ENCODE measurements at regions not wholly inside any gene's neighbourhood (a gene's known extent, or its start where the extent isn't known, plus 50 kb on each side); places are given as distances from the start of the nearest gene placed in this dataset.

GRCh38 chr2:160581035-160581434 is 87.4 kb upstream of the RBMS1 start:
- no peaks in the 10 kb centered on the region for H3K36me3 Mint-ChIP-seq
- intact Hi-C loops (cut with micrococcal nuclease), result no loop called here
- peaks cover 20% of the 10 kb centered on the region for H3K4me1 Mint-ChIP-seq

GRCh38 chr2:160581448-160581847 is 87.8 kb upstream of the RBMS1 start:
- H3K27ac Mint-ChIP-seq, result no peak overlapping the region
- peaks cover 21% of the 10 kb centered on the region for H3K4me1 Mint-ChIP-seq
- WGBS (ENCODE audit: insufficient coverage), result 100% methylated on average over 4 of the region's 5 CpGs
- no peak overlapping the region for H3K4me3 Mint-ChIP-seq
- Histone ChIP-seq H3K9me3 (replicated peaks in 1 of 2; ENCODE audit: control insufficient read depth in 1 of 2, insufficient read depth in 1 of 2, low read length in 2 of 2) (no peaks in the 10 kb centered on the region), H3K36me3 (replicated peaks in 1 of 2; ENCODE audit: control insufficient read depth in 1 of 2, insufficient read depth in 2 of 2, low read length in 2 of 2) (no peaks in the 10 kb centered on the region), H3K9ac (ENCODE audit: insufficient read depth, low read length, poor library complexity, severe bottlenecking) (no peak overlapping the region), H3K4me1 (ENCODE audit: control insufficient read depth in 1 of 2, insufficient read depth in 2 of 2, low read length in 2 of 2) (peaks cover 6 to 16% of the 10 kb centered on the region in 2 donors), H4K20me1 (ENCODE audit: insufficient read depth, low read length) (no peaks in the 10 kb centered on the region), H3K4me2 (replicated peaks; ENCODE audit: extremely low read depth, low read length, poor library complexity, severe bottlenecking) (no peak overlapping the region), H2AFZ (ENCODE audit: insufficient read depth, low read depth, low read length, poor library complexity, severe bottlenecking) (no peak overlapping the region), H3K4me3 (replicated peaks in 1 of 3; ENCODE audit: low read depth in 2 of 3, low read length in 3 of 3) (no peak overlapping the region), H3K27ac (ENCODE audit: low read depth in 1 of 2, low read length in 2 of 2) (no peak overlapping the region), H3K79me2 (ENCODE audit: insufficient read depth, low read length) (no peaks in the 10 kb centered on the region), H3K27me3 (ENCODE audit: control insufficient read depth in 2 of 2, insufficient read depth in 2 of 2, low read length in 2 of 2) (no peaks in the 10 kb centered on the region)
- DNase-seq, result no peak
- TF ChIP-seq CTCF (IDR thresholded peaks at IDR 0.05), result no peak
- intact Hi-C loops (cut with micrococcal nuclease), result no loop called here
- H3K9me3 Mint-ChIP-seq, result peaks cover 0 to 8% (median 2%) of the 10 kb centered on the region in 7 donors
- H3K27me3 Mint-ChIP-seq (ENCODE audit: low read depth in 3 of 3), result no peaks in the 10 kb centered on the region
- H3K36me3 Mint-ChIP-seq, result no peaks in the 10 kb centered on the region

More at GRCh38 chr2:160581035-160581434, 87.4 kb upstream of the RBMS1 start:
- no peak for TF ChIP-seq CTCF (IDR thresholded peaks at IDR 0.05)
- no peaks in the 10 kb centered on the region for H4K20me1 ChIP-seq (ENCODE audit: insufficient read depth, low read length)
- H3K4me1 ChIP-seq (ENCODE audit: control insufficient read depth in 1 of 2, insufficient read depth in 2 of 2, low read length in 2 of 2), result peaks cover 7 to 16% of the 10 kb centered on the region in 2 donors
- no peak for DNase-seq
- no peaks in the 10 kb centered on the region for H3K9me3 ChIP-seq (replicated peaks in 1 of 2; ENCODE audit: control insufficient read depth in 1 of 2, insufficient read depth in 1 of 2, low read length in 2 of 2)
- Mint-ChIP-seq H3K9me3 (peaks cover 0 to 7% (median 2%) of the 10 kb centered on the region in 7 donors), H3K27ac (no peak overlapping the region), H3K27me3 (ENCODE audit: low read depth in 3 of 3) (no peaks in the 10 kb centered on the region), H3K4me3 (no peak overlapping the region)
- no peak overlapping the region for H3K4me2 ChIP-seq (replicated peaks; ENCODE audit: extremely low read depth, low read length, poor library complexity, severe bottlenecking)
- WGBS (ENCODE audit: insufficient coverage), result no CpG with 5 or more reads among the region's 3 CpGs
- H3K79me2 ChIP-seq (ENCODE audit: insufficient read depth, low read length), result no peaks in the 10 kb centered on the region
- no peak overlapping the region for H3K9ac ChIP-seq (ENCODE audit: insufficient read depth, low read length, poor library complexity, severe bottlenecking)
- no peak overlapping the region for H3K27ac ChIP-seq (ENCODE audit: low read depth in 1 of 2, low read length in 2 of 2)
- H3K36me3 ChIP-seq (replicated peaks in 1 of 2; ENCODE audit: control insufficient read depth in 1 of 2, insufficient read depth in 2 of 2, low read length in 2 of 2), result no peaks in the 10 kb centered on the region
- no peak overlapping the region for H3K4me3 ChIP-seq (replicated peaks in 1 of 3; ENCODE audit: low read depth in 2 of 3, low read length in 3 of 3)
- H2AFZ ChIP-seq (ENCODE audit: insufficient read depth, low read depth, low read length, poor library complexity, severe bottlenecking), result no peak overlapping the region
- H3K27me3 ChIP-seq (ENCODE audit: control insufficient read depth in 2 of 2, insufficient read depth in 2 of 2, low read length in 2 of 2), result no peaks in the 10 kb centered on the region

Data from CD14-positive monocyte (primary cell).